ENCODE measurements at regions not wholly inside any gene's neighbourhood (a gene's known extent, or its start where the extent isn't known, plus 50 kb on each side); places are given as distances from the start of the nearest gene placed in this dataset.

DNA sequence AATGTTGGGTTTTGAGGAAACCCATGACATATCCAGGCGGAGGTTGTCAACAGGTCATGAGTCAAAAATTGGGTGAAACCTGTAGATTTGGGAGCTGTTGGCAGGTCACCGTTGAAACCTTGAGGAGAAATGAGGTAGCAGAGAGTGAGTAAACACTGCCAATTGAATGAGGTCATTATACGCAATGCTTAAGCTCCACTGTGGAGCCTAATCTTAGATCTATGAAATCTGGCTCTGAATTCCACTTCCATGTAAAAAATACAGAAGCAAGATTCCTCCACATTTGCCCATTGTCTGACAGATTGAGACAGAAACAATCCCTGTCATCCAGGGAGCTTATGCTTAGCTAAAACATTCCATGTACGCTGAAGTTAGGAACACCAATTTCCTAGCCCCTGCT is 76.0 kb upstream of the IL6 start:
- Mint-ChIP-seq H3K4me3 (no peak overlapping the region), H3K27ac (no peak overlapping the region), H3K9me3 (peaks cover 31% of the 10 kb centered on the region), H3K4me1 (no peaks in the 10 kb centered on the region), H3K36me3 (peaks cover 1% of the 10 kb centered on the region), H3K27me3 (ENCODE audit: low read depth) (no peaks in the 10 kb centered on the region)
- DNase-seq (ENCODE audit: low spot score in 2 of 2, unreplicated experiment in 2 of 2), result no peak
- TF ChIP-seq CTCF (IDR thresholded peaks at IDR 0.05; ENCODE audit: unreplicated experiment), result no peak

- peaks cover 37% of the 10 kb centered on the region for H3K9me3 Mint-ChIP-seq
- no peaks in the 10 kb centered on the region for H3K27me3 Mint-ChIP-seq (ENCODE audit: low read depth)
- H3K4me1 Mint-ChIP-seq, result no peaks in the 10 kb centered on the region
- peaks cover 6% of the 10 kb centered on the region for H3K36me3 Mint-ChIP-seq
- no peak for DNase-seq (ENCODE audit: low spot score in 2 of 2, unreplicated experiment in 2 of 2)
- H3K27ac Mint-ChIP-seq, result no peak overlapping the region
- H3K4me3 Mint-ChIP-seq, result no peak overlapping the region
- TF ChIP-seq CTCF (IDR thresholded peaks at IDR 0.05; ENCODE audit: unreplicated experiment), result no peak
Observed at GRCh38 chr7:22649686-22650085, 77.3 kb upstream of the IL6 start.

DNA sequence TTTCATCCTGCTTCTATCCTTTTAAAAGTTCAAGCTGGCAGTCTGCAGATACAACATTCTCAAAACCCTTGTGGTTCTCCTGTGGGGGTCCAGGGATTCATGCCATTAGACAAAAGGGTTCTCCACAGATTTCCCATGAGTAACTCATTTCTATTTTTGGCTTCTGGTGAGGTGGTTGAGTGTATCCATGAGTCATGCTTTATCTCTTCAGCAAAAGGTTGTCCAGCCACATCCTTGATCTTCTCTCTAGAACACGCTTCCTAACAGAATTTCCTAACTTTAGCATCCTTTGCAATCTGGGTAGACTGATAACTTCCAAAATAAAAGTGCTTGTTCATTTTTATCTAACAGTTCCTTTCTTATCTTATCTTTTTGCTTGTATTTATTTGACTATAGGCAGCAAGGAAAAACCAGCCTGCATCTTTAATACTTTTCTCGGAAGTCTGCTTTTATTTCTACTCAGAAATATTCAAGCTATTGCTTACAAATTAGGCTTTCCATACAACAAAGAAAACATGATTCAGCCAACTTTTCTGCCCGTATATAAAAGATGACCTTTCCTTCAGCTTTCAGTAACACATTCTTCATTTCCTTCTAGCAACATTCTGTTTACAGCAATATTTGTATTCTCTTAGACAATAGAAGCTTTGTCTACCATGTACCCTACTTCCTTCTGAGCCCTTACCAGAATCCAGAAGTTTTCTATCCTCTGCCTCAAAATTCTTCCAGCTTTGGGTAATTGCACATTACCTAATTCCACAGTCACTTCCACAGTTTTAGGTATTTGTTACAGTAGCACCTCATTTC is 79.3 kb upstream of the IL6 start:
- DNase-seq (ENCODE audit: low spot score in 2 of 2, unreplicated experiment in 2 of 2), result no peak
- Mint-ChIP-seq H3K9me3 (peaks cover 53% of the 10 kb centered on the region), H3K4me1 (no peaks in the 10 kb centered on the region), H3K36me3 (peaks cover 6% of the 10 kb centered on the region), H3K4me3 (no peak overlapping the region), H3K27me3 (ENCODE audit: low read depth) (no peaks in the 10 kb centered on the region), H3K27ac (no peak overlapping the region)
- no peak for TF ChIP-seq CTCF (IDR thresholded peaks at IDR 0.05; ENCODE audit: unreplicated experiment)

GRCh38 chr7:22645418-22646181 is 81.4 kb upstream of the IL6 start:
- no peaks in the 10 kb centered on the region for H3K27me3 Mint-ChIP-seq (ENCODE audit: low read depth)
- no peaks in the 10 kb centered on the region for H3K4me1 Mint-ChIP-seq
- no peak for TF ChIP-seq CTCF (IDR thresholded peaks at IDR 0.05; ENCODE audit: unreplicated experiment)
- no peak overlapping the region for H3K27ac Mint-ChIP-seq
- H3K9me3 Mint-ChIP-seq, result peaks cover 70% of the 10 kb centered on the region
- DNase-seq (ENCODE audit: low spot score in 2 of 2, unreplicated experiment in 2 of 2), result no peak
- no peak overlapping the region for H3K4me3 Mint-ChIP-seq
- peaks cover 6% of the 10 kb centered on the region for H3K36me3 Mint-ChIP-seq

- H3K4me3 Mint-ChIP-seq, result no peak overlapping the region
- H3K36me3 Mint-ChIP-seq, result peaks cover 6% of the 10 kb centered on the region
- peaks cover 70% of the 10 kb centered on the region for H3K9me3 Mint-ChIP-seq
- no peak for TF ChIP-seq CTCF (IDR thresholded peaks at IDR 0.05; ENCODE audit: unreplicated experiment)
- DNase-seq (ENCODE audit: low spot score in 2 of 2, unreplicated experiment in 2 of 2), result no peak
- no peaks in the 10 kb centered on the region for H3K4me1 Mint-ChIP-seq
- H3K27me3 Mint-ChIP-seq (ENCODE audit: low read depth), result no peaks in the 10 kb centered on the region
- H3K27ac Mint-ChIP-seq, result no peak overlapping the region
Observed at GRCh38 chr7:22642454-22642853, 84.5 kb upstream of the IL6 start.
